ENCODE measurements at regions not wholly inside any gene's neighbourhood (a gene's known extent, or its start where the extent isn't known, plus 50 kb on each side); places are given as distances from the start of the nearest gene placed in this dataset.

DNA sequence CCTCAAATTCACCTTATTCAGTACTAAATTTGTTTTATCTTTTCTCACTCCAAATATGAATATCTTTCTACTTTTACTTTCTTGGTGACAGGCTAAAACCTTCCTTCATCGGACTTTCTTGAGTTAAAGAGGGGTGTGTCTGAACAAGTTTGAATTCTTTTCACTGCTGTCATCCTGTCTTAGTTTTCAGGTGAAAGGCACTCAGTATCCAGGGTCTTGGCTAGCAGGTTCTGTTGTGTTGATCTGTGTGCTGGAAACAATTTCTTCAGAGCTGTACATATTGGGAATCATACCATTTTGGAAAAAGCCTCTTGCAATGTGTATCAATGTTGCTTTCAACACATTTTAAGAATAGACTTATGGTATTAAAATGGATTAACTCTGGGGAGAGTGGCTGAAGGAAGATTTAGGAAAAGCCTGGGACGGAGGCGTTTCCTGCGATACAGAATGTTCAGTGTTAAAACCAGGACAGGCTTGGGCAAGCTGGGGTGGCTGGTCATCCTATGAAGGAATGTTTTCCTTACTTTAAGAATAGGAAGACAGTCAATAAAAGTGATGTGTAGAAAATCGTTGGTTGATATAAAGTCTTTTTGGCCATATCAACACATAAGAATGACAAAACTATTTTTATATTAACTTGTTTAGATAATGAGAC lies 350.7 kb upstream of the SPRED2 start (continued):
- TF ChIP-seq SP2 (IDR thresholded peaks at IDR 0.05; ENCODE audit: low read length) = no peak
- no peak for TF ChIP-seq CREB1 (IDR thresholded peaks at IDR 0.05)
- no peak for TF ChIP-seq POLR2A (IDR thresholded peaks at IDR 0.05; ENCODE audit: control extremely low read depth in 1 of 2, low read depth in 2 of 2, low read length in 2 of 2)
- TF ChIP-seq KDM4A (IDR thresholded peaks at IDR 0.05; ENCODE audit: low read depth, low read length, severe bottlenecking) = no peak
- TF ChIP-seq CBX8 (IDR thresholded peaks at IDR 0.05; ENCODE audit: borderline replicate concordance, low read depth, low read length) = no peak
- TF ChIP-seq HDAC2 (IDR thresholded peaks at IDR 0.05; ENCODE audit: borderline replicate concordance in 1 of 2, low read depth in 2 of 2, low read length in 2 of 2) = no peak
